Thoracic aorta (tissue), 2 donors: ENCODE measurements at regions not wholly inside any gene's neighbourhood (a gene's known extent, or its start where the extent isn't known, plus 50 kb on each side); places are given as distances from the start of the nearest gene placed in this dataset.

Experiments
- ATAC-seq: fragments of 150-250 bp; one replicate; pipeline ENCODE4 v1.8.0; 2017; ENCODE audit warnings: low read depth; ENCODE audit not compliant: insufficient number of reproducible peaks, low FRiP score
- DNase-seq: peaks from one replicate; pipeline ENCODE4 v3.0.0-alpha.2; 2020; ENCODE audit warnings: low spot score
- H3K27ac ChIP-seq, 2 donors: fragments of 200-600 bp; sonication (generic); 1 replicate in 1 of 2; 2 replicates in 1 of 2; pipeline ENCODE4 v1.5.1; 2016; ENCODE audit warnings: mild to moderate bottlenecking in 2 of 2, moderate library complexity in 2 of 2
- H3K27me3 ChIP-seq: fragments of 200-600 bp; sonication (generic); replicated peaks from 2 replicates; pipeline ENCODE4 v1.6.0; 2016; ENCODE audit warnings: mild to moderate bottlenecking; ENCODE audit not compliant: insufficient read depth
- H3K36me3 ChIP-seq: fragments of 200-600 bp; sonication (generic); one replicate; pipeline ENCODE4 v1.5.1; 2016
- H3K4me1 ChIP-seq, 2 donors: fragments of 200-600 bp; sonication (generic); 1 replicate in 1 of 2; 2 replicates in 1 of 2; pipeline versions ENCODE4 v1.5.1 to v1.6.0; 2016; ENCODE audit warnings: low read depth in 2 of 2, mild to moderate bottlenecking in 1 of 2; ENCODE audit not compliant: control insufficient read depth in 1 of 2
- H3K4me3 ChIP-seq: fragments of 200-600 bp; sonication (generic); 2 replicates; pipeline ENCODE4 v1.5.1; 2016; ENCODE audit warnings: mild to moderate bottlenecking
- H3K9me3 ChIP-seq: fragments of 200-600 bp; sonication (generic); 2 replicates; pipeline ENCODE4 v1.5.1; 2016
- CTCF ChIP-seq: fragments of 200-600 bp; sonication (generic); IDR thresholded peaks from one replicate; pipeline ENCODE4 v1.5.1; 2019; ENCODE audit warnings: antibody characterized with exemption

- Histone ChIP-seq H3K9me3 (no peaks in the 10 kb centered on the region), H3K27ac (no peak overlapping the region), H3K4me1 (no peaks in the 10 kb centered on the region), H3K36me3 (no peaks in the 10 kb centered on the region), H3K27me3 (no peaks in the 10 kb centered on the region), H3K4me3 (no peak overlapping the region)
- DNase-seq (no peak), ATAC-seq (no peak)
- TF ChIP-seq CTCF: no peak
Measured at GRCh38 chr1:187626056-187626455, 797.3 kb downstream of the PLA2G4A start.

GRCh38 chr1:187627516-187627915 lies 798.8 kb downstream of the PLA2G4A start:
- Histone ChIP-seq H3K36me3 (no peaks in the 10 kb centered on the region), H3K4me3 (no peak overlapping the region), H3K27ac (no peak overlapping the region), H3K27me3 (no peaks in the 10 kb centered on the region), H3K4me1 (no peaks in the 10 kb centered on the region), H3K9me3 (no peaks in the 10 kb centered on the region)
- DNase-seq (no peak), ATAC-seq (no peak)
- no peak for TF ChIP-seq CTCF

- no peaks in the 10 kb centered on the region for H3K36me3 ChIP-seq
- H3K27me3 ChIP-seq: no peaks in the 10 kb centered on the region
- H3K27ac ChIP-seq: no peak overlapping the region
- ATAC-seq (no peak), DNase-seq (no peak)
- no peak for TF ChIP-seq CTCF
- no peaks in the 10 kb centered on the region for H3K4me1 ChIP-seq
- H3K4me3 ChIP-seq: no peak overlapping the region
- H3K9me3 ChIP-seq: no peaks in the 10 kb centered on the region
Measured at GRCh38 chr1:187629075-187629474, 800.3 kb downstream of the PLA2G4A start.

DNA sequence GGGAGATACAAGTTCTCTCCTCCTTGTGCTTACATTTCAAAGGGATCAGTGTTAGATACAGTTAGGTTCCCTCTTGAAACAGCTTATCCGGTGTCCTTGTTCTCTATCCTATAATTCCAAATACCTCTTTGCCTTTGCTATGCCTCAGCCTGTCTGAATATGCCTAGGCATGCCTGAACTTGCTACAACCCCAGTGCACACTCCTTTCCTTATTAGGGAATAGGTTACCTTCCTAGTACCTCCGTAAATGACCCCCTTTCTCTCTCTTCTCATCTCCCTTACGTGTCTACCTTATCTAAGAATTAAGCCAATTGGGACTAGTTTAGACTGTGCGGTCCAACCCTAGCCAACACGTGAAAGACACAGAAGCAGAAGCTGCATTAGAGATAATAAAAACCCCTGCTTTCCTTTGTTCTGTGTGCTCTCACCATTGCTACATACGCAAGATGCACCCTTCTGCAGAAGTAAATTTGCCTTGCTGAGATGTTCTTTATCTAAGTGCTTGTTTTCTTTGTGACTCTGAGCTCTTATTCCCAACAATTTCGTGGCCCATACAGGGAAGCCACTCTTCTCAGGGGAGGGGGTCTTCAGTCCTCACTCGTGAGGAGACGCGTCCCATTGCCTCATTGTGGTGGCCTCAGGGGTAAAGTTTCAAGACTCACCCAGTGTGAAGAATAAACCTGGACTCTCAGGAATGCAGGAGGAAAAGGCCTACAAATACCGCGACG lies 802.1 kb downstream of the PLA2G4A start:
- no peak overlapping the region for H3K4me3 ChIP-seq
- no peak for TF ChIP-seq CTCF
- no peak for DNase-seq
- H3K27me3 ChIP-seq: no peaks in the 10 kb centered on the region
- H3K36me3 ChIP-seq: no peaks in the 10 kb centered on the region
- no peaks in the 10 kb centered on the region for H3K9me3 ChIP-seq
- no peak for ATAC-seq
- H3K4me1 ChIP-seq: no peaks in the 10 kb centered on the region
- H3K27ac ChIP-seq: no peak overlapping the region

- Histone ChIP-seq H3K36me3 (no peaks in the 10 kb centered on the region), H3K4me3 (no peak overlapping the region), H3K4me1 (no peaks in the 10 kb centered on the region), H3K27ac (no peak overlapping the region), H3K9me3 (no peaks in the 10 kb centered on the region), H3K27me3 (no peaks in the 10 kb centered on the region)
- ATAC-seq (no peak), DNase-seq (no peak)
- no peak for TF ChIP-seq CTCF
Measured at GRCh38 chr1:187631381-187631675, 802.6 kb downstream of the PLA2G4A start.
